Lower lobe of right lung (tissue), 2 donors: ENCODE measurements at regions not wholly inside any gene's neighbourhood (a gene's known extent, or its start where the extent isn't known, plus 50 kb on each side); places are given as distances from the start of the nearest gene placed in this dataset.

Experiments used
- ATAC-seq, 2 donors: fragments of 200-7000 bp; cut with Tn5 transposase; one replicate each; pipeline ENCODE4 v1.9.1; 2020 to 2022; ENCODE audit warnings: mild to moderate bottlenecking in 2 of 2, moderate library complexity in 2 of 2
- DNase-seq: peaks from one replicate; pipeline ENCODE4 v3.0.0-alpha.2; 2020
- H3K27ac ChIP-seq: fragments of 200-600 bp; one replicate; pipeline ENCODE4 v1.8.0; 2022
- H3K27me3 ChIP-seq: fragments of 200-600 bp; one replicate; pipeline ENCODE4 v1.8.0; 2022; ENCODE audit warnings: low read depth
- H3K36me3 ChIP-seq: fragments of 200-600 bp; one replicate; pipeline ENCODE4 v1.8.0; 2022; ENCODE audit warnings: mild to moderate bottlenecking
- H3K4me1 ChIP-seq: fragments of 200-600 bp; one replicate; pipeline ENCODE4 v1.8.0; 2022
- H3K4me3 ChIP-seq: fragments of 200-600 bp; one replicate; pipeline ENCODE4 v1.8.0; 2022; ENCODE audit warnings: mild to moderate bottlenecking
- H3K9me3 ChIP-seq: fragments of 200-600 bp; one replicate; pipeline ENCODE4 v1.8.0; 2022
- intact Hi-C: fragments of 100-400 bp; cut with DNase I; formaldehyde crosslinking; loops from one replicate; pipeline ENCODE4 v1.11.0; 2022
- TF ChIP-seq, protein P1 (sequence below): fragments of 200-600 bp; IDR thresholded peaks from one replicate; pipeline ENCODE4 v1.8.0; 2022; ENCODE audit warnings: antibody characterized with exemption, mild to moderate bottlenecking
- donor health status: DM: no; HTN: yes; CAD: no; lungs with severe emphysema.

DNA sequence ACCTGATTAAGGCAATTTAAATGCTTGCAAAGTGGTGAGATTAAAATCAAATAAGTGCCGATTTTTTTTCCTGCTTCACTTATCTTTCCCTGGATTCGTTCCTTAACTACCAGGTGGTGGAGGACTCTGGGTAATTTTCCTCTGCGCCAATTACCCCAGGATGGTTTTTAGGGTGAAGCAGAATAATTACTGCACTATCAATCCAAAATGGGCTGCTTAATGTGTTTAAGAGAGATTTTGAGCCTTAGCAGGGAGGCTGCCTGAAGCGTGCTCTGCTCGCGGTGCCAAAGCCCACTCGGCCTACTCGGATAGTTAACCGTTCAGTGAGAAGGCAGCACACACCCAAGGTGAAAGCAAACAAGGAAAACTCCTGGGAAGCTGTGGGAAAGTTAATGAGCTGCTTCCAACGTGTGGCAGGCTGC is 274.9 kb upstream of the LMO3 start:
- TF ChIP-seq, protein P1, sequence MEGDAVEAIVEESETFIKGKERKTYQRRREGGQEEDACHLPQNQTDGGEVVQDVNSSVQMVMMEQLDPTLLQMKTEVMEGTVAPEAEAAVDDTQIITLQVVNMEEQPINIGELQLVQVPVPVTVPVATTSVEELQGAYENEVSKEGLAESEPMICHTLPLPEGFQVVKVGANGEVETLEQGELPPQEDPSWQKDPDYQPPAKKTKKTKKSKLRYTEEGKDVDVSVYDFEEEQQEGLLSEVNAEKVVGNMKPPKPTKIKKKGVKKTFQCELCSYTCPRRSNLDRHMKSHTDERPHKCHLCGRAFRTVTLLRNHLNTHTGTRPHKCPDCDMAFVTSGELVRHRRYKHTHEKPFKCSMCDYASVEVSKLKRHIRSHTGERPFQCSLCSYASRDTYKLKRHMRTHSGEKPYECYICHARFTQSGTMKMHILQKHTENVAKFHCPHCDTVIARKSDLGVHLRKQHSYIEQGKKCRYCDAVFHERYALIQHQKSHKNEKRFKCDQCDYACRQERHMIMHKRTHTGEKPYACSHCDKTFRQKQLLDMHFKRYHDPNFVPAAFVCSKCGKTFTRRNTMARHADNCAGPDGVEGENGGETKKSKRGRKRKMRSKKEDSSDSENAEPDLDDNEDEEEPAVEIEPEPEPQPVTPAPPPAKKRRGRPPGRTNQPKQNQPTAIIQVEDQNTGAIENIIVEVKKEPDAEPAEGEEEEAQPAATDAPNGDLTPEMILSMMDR, result no peak
- Histone ChIP-seq H3K27ac (no peak overlapping the region), H3K9me3 (no peaks in the 10 kb centered on the region), H3K4me3 (peak overlapping the region; percentile 26), H3K4me1 (no peaks in the 10 kb centered on the region), H3K27me3 (no peaks in the 10 kb centered on the region), H3K36me3 (no peaks in the 10 kb centered on the region)
- DNase-seq (no peak), ATAC-seq (peak in 1 of 2 donors; percentile 49)
- intact Hi-C loops, result no loop called here

DNA sequence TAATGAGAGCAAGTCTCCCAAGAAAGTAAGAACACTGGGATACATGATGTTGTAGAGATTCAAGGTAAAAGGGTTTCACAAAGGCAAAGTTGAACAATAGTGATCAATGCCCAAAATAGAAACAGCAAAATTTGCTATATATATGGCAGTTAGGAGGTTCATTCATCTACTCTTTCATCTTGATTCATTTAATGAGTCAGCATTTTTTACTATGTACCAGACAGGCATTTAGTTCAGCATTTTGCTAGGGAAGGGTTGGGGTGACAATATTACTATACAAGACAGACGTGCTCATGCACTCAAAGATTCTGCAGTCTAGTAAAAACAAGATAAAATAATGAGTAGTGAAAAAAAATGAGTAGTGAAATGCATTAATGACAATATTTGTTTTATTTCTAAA is 264.9 kb upstream of the LMO3 start:
- Histone ChIP-seq H3K27me3 (no peaks in the 10 kb centered on the region), H3K9me3 (no peaks in the 10 kb centered on the region), H3K27ac (no peak overlapping the region), H3K4me3 (no peak overlapping the region), H3K36me3 (no peaks in the 10 kb centered on the region), H3K4me1 (no peaks in the 10 kb centered on the region)
- intact Hi-C loops, result no loop called here
- DNase-seq (no peak), ATAC-seq (no peak)
- TF ChIP-seq, protein P1, result no peak

DNA sequence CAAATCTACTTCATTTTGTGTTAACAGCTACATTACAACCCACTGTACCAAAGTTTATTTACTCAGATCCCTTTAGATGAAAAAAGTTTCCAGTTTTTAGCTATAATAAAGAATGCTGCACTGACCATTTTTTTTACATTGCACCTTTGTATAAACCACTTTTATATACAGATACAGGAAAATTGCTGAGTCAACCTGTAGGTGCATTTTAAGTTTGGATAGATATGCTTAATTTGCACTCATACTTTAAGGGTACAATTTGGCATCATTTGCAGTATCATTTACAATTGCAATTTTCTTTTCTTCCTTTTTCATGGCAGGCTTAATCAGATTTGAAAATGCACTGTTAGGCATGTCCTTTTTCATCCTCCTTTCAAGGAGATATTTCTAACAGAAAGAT is 257.8 kb upstream of the LMO3 start:
- Histone ChIP-seq H3K4me1 (no peaks in the 10 kb centered on the region), H3K27ac (no peak overlapping the region), H3K9me3 (no peaks in the 10 kb centered on the region), H3K36me3 (no peaks in the 10 kb centered on the region), H3K4me3 (no peak overlapping the region), H3K27me3 (no peaks in the 10 kb centered on the region)
- ATAC-seq (no peak), DNase-seq (no peak)
- TF ChIP-seq, protein P1, result no peak
- intact Hi-C loops, result no loop called here

DNA sequence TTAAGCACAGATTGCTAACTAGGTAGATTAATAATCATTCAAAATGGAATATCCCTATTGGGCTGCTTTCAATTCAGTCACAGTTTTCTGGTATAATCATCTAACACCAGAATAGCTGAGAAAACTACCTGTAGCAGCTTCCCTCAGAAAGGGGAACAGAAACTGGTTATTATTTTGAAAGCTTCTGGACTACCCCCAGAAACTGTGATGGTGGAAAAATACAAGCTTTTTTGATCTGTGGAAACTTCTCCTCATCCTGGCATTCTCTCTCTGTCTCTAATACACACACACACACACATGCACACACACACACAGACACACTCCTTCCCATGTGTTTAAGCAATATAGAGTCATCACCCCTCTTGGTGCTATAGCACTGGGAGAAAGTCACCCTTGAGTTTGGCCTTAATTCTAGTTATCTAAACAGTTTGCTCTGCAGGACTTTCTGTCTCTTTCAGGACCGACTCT is 251.5 kb upstream of the LMO3 start:
- intact Hi-C loops, result no loop called here
- Histone ChIP-seq H3K4me1 (no peaks in the 10 kb centered on the region), H3K4me3 (no peak overlapping the region), H3K27me3 (no peaks in the 10 kb centered on the region), H3K27ac (no peak overlapping the region), H3K9me3 (no peaks in the 10 kb centered on the region), H3K36me3 (no peaks in the 10 kb centered on the region)
- DNase-seq, result no peak
- ATAC-seq, result peak in 1 of 2 donors; percentile 19
- TF ChIP-seq, protein P1, result no peak

DNA sequence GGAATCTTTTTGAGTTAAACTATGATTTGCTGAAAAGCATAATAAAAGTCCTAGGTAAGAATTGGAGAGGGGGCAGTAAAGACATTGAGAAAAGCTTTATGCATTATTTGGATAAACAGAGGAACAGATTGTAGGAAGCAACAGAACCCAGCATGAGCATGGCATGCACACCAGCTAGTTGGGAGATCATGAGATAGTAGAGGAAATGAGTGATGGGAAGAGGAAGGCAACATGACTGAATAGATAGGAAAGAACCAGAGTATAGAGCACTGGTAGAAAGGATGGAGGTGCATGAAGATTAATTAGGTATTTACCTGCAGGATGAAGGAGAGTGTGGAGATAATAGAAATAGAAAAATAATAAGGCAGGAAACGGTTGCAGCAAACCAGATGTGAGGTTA is 248.5 kb upstream of the LMO3 start:
- Histone ChIP-seq H3K4me1 (no peaks in the 10 kb centered on the region), H3K36me3 (no peaks in the 10 kb centered on the region), H3K9me3 (no peaks in the 10 kb centered on the region), H3K27ac (no peak overlapping the region), H3K27me3 (no peaks in the 10 kb centered on the region), H3K4me3 (no peak overlapping the region)
- intact Hi-C loops, result no loop called here
- DNase-seq (no peak), ATAC-seq (no peak)
- TF ChIP-seq, protein P1, result no peak

DNA sequence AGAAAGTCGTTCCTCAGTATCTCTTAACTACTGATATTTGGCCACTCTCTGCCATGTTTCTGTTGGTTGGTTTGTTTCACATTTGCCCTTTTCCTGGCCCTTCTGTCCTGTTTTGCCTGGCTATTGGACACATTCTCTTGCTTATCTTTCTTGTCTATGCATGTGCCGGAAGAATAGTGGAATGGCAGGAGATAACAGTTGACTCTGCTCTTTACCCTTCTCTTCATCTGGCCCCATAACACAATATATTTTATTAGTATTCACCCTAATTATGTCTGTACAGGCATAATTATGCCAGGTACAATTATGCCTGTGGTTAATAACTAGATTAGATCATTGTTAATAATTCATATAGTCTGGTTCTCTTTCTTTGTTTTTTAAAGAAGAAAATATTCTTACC is 243.5 kb upstream of the LMO3 start:
- Histone ChIP-seq H3K9me3 (no peaks in the 10 kb centered on the region), H3K4me3 (no peak overlapping the region), H3K36me3 (no peaks in the 10 kb centered on the region), H3K4me1 (no peaks in the 10 kb centered on the region), H3K27ac (no peak overlapping the region), H3K27me3 (no peaks in the 10 kb centered on the region)
- DNase-seq (no peak), ATAC-seq (no peak)
- TF ChIP-seq, protein P1, result no peak
- intact Hi-C loops, result no loop called here
